ENCODE measurements at regions not wholly inside any gene's neighbourhood (a gene's known extent, or its start where the extent isn't known, plus 50 kb on each side); places are given as distances from the start of the nearest gene placed in this dataset.

DNA sequence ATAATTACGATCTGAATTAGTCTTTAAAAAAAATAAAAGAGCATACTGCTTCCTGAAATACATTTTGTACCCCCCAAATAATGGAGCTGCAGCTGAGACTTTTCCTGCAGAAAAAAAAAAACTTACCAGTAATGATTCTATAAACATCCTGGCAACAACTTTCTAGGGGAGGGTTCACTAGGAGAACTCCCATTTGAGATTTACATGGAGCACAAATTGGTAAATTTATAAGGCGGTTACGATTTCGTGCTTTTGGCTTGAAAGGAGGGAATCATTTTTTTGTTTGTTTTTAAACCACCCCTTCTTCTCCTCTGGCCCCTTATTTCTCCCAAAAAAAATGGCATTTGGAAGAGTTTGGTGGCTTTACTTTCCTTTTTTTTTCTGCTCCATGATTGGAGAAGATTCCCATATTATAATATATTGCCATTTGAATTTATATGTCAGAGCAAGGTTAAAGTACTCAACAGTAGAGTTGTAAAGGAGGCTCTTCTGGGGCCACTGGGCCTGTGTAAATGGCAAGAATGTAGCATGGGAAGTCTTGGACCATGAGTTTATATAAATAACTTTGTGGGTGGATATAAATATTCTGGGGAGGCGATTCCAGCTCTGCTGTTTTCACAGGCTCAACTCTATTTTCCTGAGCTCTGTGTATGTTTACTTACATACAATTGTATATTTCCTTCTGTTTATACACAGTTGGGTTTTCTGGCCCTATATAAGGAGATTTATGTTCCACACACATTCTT, 159.9 kb downstream of the CSNK1G3 start:
- Histone ChIP-seq H3K9me3 (no peaks in the 10 kb centered on the region), H3K27ac (no peak overlapping the region), H3K4me1 (peaks cover 0 to 11% (median 3%) of the 10 kb centered on the region in 6 donors), H3K36me3 (no peaks in the 10 kb centered on the region), H3K27me3 (replicated peaks in 1 of 7) (no peaks in the 10 kb centered on the region), H3K4me3 (no peak overlapping the region)
- no peak for TF ChIP-seq CTCF (IDR thresholded peaks at IDR 0.05 in 8 of 11, conservative IDR thresholded peaks at IDR 0.05 in 3 of 11)
- no peak for TF ChIP-seq POLR2AphosphoS5 (IDR thresholded peaks at IDR 0.05)
- TF ChIP-seq POLR2A (IDR thresholded peaks at IDR 0.05), result no peak
- WGBS, 5 donors, result 85 to 90% (median 88%) methylated on average over 5 of the region's 5 CpGs
- intact Hi-C loops (cut with DNase I; ENCODE audit: low total_unique reads), result no loop called here
- DNase-seq, result no peak

DNA sequence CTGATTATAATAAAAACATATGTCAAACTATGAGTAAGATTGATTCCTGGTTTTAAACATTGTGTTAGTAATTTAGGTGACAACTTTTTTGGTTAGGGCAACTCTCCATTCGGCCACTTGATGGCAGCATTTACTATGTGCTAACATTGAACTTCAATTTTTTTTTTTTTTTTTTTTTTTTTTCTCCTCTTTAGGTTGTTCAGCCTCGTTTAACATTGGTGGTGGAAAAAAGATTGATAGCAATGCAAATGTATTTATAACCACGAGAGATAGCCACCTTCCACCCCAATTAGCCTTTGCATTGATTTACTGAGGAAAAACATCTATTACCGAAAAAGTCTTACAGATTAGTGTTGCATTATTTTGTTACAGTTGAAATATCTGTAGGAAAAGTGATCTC, 159.1 kb downstream of the CSNK1G3 start:
- no peak overlapping the region for H3K27ac ChIP-seq
- peaks cover 0 to 4% (median 0%) of the 10 kb centered on the region in 8 donors for H3K9me3 ChIP-seq
- no peaks in the 10 kb centered on the region for H3K36me3 ChIP-seq
- H3K27me3 ChIP-seq (replicated peaks in 1 of 7), result no peaks in the 10 kb centered on the region
- WGBS, 5 donors, result 9 to 16% (median 13%) methylated on average over 4 of the region's 4 CpGs
- DNase-seq, result no peak
- intact Hi-C loops (cut with DNase I; ENCODE audit: low total_unique reads), result no loop called here
- H3K4me1 ChIP-seq, result peaks cover 0 to 11% (median 3%) of the 10 kb centered on the region in 6 donors
- no peak for TF ChIP-seq POLR2A (IDR thresholded peaks at IDR 0.05)
- TF ChIP-seq CTCF (IDR thresholded peaks at IDR 0.05 in 8 of 11, conservative IDR thresholded peaks at IDR 0.05 in 3 of 11), result peak; percentile 59 to 86 (median 72)
- no peak overlapping the region for H3K4me3 ChIP-seq

Measured in spleen (tissue), 11 donors.